ENCODE measurements at regions not wholly inside any gene's neighbourhood (a gene's known extent, or its start where the extent isn't known, plus 50 kb on each side); places are given as distances from the start of the nearest gene placed in this dataset.

DNA sequence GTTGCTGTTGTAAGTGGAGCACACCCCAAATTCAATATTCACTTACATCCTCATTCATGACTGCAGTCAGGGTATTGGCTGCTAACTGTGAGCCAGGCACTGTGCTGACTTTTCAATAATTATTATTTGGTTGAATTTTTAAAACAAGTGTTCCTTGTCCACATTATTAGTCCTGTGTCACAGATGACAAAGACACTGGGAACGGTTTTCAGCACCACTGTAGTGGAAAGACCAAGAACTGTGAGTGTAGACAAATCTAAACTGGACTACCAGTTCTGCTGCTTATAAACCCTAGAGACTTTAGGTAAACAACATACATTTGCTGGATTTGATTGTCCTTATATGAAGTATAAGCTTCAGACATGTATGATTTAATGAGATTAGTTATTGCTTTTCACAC lies 197.7 kb upstream of the ROBO2 start:
- H3K27me3 ChIP-seq (ENCODE audit: low read depth, low read length): no peaks in the 10 kb centered on the region
- no peaks in the 10 kb centered on the region for H3K4me1 ChIP-seq (ENCODE audit: low read length)
- H3K27ac ChIP-seq (ENCODE audit: low read length): no peak overlapping the region
- H4K20me1 ChIP-seq (ENCODE audit: insufficient read depth, low read length): no peaks in the 10 kb centered on the region
- H3K36me3 ChIP-seq (replicated peaks; ENCODE audit: low read depth, low read length): no peaks in the 10 kb centered on the region
- no peak overlapping the region for H3K4me3 ChIP-seq (ENCODE audit: low read length)
- no peaks in the 10 kb centered on the region for H3K79me2 ChIP-seq (ENCODE audit: low read length)
- no peaks in the 10 kb centered on the region for H3K9me3 ChIP-seq (ENCODE audit: insufficient read depth, low read length)
- H3K4me2 ChIP-seq (ENCODE audit: low read length): no peak overlapping the region
- TF ChIP-seq, protein P1, sequence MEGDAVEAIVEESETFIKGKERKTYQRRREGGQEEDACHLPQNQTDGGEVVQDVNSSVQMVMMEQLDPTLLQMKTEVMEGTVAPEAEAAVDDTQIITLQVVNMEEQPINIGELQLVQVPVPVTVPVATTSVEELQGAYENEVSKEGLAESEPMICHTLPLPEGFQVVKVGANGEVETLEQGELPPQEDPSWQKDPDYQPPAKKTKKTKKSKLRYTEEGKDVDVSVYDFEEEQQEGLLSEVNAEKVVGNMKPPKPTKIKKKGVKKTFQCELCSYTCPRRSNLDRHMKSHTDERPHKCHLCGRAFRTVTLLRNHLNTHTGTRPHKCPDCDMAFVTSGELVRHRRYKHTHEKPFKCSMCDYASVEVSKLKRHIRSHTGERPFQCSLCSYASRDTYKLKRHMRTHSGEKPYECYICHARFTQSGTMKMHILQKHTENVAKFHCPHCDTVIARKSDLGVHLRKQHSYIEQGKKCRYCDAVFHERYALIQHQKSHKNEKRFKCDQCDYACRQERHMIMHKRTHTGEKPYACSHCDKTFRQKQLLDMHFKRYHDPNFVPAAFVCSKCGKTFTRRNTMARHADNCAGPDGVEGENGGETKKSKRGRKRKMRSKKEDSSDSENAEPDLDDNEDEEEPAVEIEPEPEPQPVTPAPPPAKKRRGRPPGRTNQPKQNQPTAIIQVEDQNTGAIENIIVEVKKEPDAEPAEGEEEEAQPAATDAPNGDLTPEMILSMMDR (IDR thresholded peaks at IDR 0.05; ENCODE audit: low read depth, low read length): no peak
- no peak for TF ChIP-seq EZH2phosphoT487 (IDR thresholded peaks at IDR 0.05; ENCODE audit: low read depth)
- H2AFZ ChIP-seq (ENCODE audit: low read depth, low read length): no peak overlapping the region
- H3K9ac ChIP-seq (ENCODE audit: low read length): no peak overlapping the region

DNA sequence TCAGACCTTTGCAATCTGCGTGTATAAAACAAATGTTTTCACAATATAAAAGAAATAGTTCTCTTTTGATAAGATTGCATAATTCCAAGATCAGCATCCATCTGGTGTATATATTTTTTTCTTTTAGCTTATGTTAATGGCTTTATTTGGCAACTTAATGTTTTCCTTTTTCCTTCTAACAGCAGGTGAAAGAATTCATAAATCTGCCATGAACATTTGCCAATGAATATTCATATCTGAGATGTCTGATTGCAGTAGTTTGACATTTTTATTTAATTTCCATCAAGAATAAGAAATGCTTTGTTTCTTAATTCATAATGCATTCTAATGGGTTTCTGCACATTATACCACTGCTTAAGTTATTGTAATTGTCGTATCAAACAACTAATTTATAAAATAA lies 184.4 kb upstream of the ROBO2 start:
- Histone ChIP-seq H3K79me2 (ENCODE audit: low read length) (no peaks in the 10 kb centered on the region), H3K9me3 (ENCODE audit: insufficient read depth, low read length) (no peaks in the 10 kb centered on the region), H3K9ac (ENCODE audit: low read length) (no peak overlapping the region), H3K4me1 (ENCODE audit: low read length) (no peaks in the 10 kb centered on the region), H3K27ac (ENCODE audit: low read length) (no peak overlapping the region), H2AFZ (ENCODE audit: low read depth, low read length) (no peak overlapping the region), H3K27me3 (ENCODE audit: low read depth, low read length) (no peaks in the 10 kb centered on the region), H3K4me2 (ENCODE audit: low read length) (no peak overlapping the region), H3K4me3 (ENCODE audit: low read length) (no peak overlapping the region), H4K20me1 (ENCODE audit: insufficient read depth, low read length) (no peaks in the 10 kb centered on the region), H3K36me3 (replicated peaks; ENCODE audit: low read depth, low read length) (no peaks in the 10 kb centered on the region)
- TF ChIP-seq, protein P1 (IDR thresholded peaks at IDR 0.05; ENCODE audit: low read depth, low read length): no peak
- no peak for TF ChIP-seq EZH2phosphoT487 (IDR thresholded peaks at IDR 0.05; ENCODE audit: low read depth)

DNA sequence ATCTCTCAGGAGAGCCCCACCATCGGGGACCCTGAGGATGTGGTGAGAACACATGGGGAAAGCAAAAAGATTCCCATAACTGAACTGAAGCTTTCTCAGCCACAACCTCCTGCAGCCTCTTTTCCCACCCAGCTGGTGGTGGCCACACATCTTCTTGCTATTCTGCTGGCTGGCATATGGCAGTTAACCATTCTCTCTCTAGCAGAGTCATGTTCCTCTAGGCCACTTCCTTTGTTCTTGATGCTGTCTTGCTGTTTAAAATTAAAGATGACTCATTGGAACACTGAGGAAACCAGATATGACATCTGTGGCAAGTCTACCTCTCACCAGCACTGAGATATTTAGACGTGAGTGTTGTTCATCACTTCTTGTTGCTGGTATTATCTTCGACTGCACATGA lies 180.3 kb upstream of the ROBO2 start:
- no peak overlapping the region for H3K4me2 ChIP-seq (ENCODE audit: low read length)
- TF ChIP-seq, protein P1 (IDR thresholded peaks at IDR 0.05; ENCODE audit: low read depth, low read length): no peak
- no peak for TF ChIP-seq EZH2phosphoT487 (IDR thresholded peaks at IDR 0.05; ENCODE audit: low read depth)
- H3K79me2 ChIP-seq (ENCODE audit: low read length): no peaks in the 10 kb centered on the region
- H3K9ac ChIP-seq (ENCODE audit: low read length): no peak overlapping the region
- H3K27me3 ChIP-seq (ENCODE audit: low read depth, low read length): no peaks in the 10 kb centered on the region
- no peaks in the 10 kb centered on the region for H4K20me1 ChIP-seq (ENCODE audit: insufficient read depth, low read length)
- H3K4me3 ChIP-seq (ENCODE audit: low read length): no peak overlapping the region
- 0 out of 2 replicates have a peak overlapping the region, but pooled peaks have one; percentile 36 for H2AFZ ChIP-seq (ENCODE audit: low read depth, low read length)
- H3K9me3 ChIP-seq (ENCODE audit: insufficient read depth, low read length): no peaks in the 10 kb centered on the region
- H3K36me3 ChIP-seq (replicated peaks; ENCODE audit: low read depth, low read length): no peaks in the 10 kb centered on the region
- H3K27ac ChIP-seq (ENCODE audit: low read length): no peak overlapping the region
- H3K4me1 ChIP-seq (ENCODE audit: low read length): no peaks in the 10 kb centered on the region

DNA sequence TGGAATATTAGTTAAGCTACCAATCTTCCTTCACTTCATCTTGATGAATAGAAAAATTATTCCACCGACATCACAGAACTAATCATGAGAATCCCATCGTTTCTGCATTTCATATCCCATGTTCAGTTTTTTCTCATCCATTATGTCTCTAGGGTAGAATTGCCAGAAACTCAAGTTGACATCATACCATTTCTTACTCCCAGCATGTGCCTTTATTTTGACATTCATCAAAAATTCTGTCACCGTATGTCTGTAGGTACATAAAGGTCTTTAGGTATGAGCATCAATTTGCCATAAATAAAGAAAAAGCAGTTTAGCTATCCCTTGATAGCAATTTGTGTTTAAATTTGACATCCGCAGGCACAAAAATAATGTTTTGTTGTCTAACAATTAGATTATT lies 175.5 kb upstream of the ROBO2 start:
- H3K9me3 ChIP-seq (ENCODE audit: insufficient read depth, low read length): no peaks in the 10 kb centered on the region
- H3K27me3 ChIP-seq (ENCODE audit: low read depth, low read length): no peaks in the 10 kb centered on the region
- H3K4me2 ChIP-seq (ENCODE audit: low read length): no peak overlapping the region
- no peak for TF ChIP-seq EZH2phosphoT487 (IDR thresholded peaks at IDR 0.05; ENCODE audit: low read depth)
- TF ChIP-seq, protein P1 (IDR thresholded peaks at IDR 0.05; ENCODE audit: low read depth, low read length): no peak
- no peak overlapping the region for H3K27ac ChIP-seq (ENCODE audit: low read length)
- no peaks in the 10 kb centered on the region for H4K20me1 ChIP-seq (ENCODE audit: insufficient read depth, low read length)
- no peaks in the 10 kb centered on the region for H3K36me3 ChIP-seq (replicated peaks; ENCODE audit: low read depth, low read length)
- H3K9ac ChIP-seq (ENCODE audit: low read length): no peak overlapping the region
- H3K79me2 ChIP-seq (ENCODE audit: low read length): no peaks in the 10 kb centered on the region
- no peak overlapping the region for H2AFZ ChIP-seq (ENCODE audit: low read depth, low read length)
- H3K4me1 ChIP-seq (ENCODE audit: low read length): peaks cover 18% of the 10 kb centered on the region
- no peak overlapping the region for H3K4me3 ChIP-seq (ENCODE audit: low read length)

All from OCI-LY3 (cell line).